ENCODE measurements at regions not wholly inside any gene's neighbourhood (a gene's known extent, or its start where the extent isn't known, plus 50 kb on each side); places are given as distances from the start of the nearest gene placed in this dataset.

- Histone ChIP-seq H4K20me1 (ENCODE audit: control insufficient read depth, insufficient read depth, insufficient read length) (no peaks in the 10 kb centered on the region), H2AFZ (ENCODE audit: low read length) (no peak overlapping the region), H3K27me3 (ENCODE audit: insufficient read depth, low read length) (no peaks in the 10 kb centered on the region), H3K56ac (ENCODE audit: insufficient read length, low read depth, low read length) (no peak overlapping the region), H3K4me1 (ENCODE audit: insufficient read depth, low read length) (no peaks in the 10 kb centered on the region), H3K79me1 (ENCODE audit: insufficient read depth, low read depth, low read length, poor library complexity, severe bottlenecking) (no peaks in the 10 kb centered on the region), H2AK5ac (ENCODE audit: insufficient read length, low read length) (no peak overlapping the region), H3K14ac (ENCODE audit: insufficient read depth, low read length) (no peak overlapping the region), H3K9ac (ENCODE audit: extremely low read depth, insufficient read length, low read length) (no peak overlapping the region), H4K91ac (ENCODE audit: insufficient read length, low read depth, low read length) (no peak overlapping the region), H3K9me3 (ENCODE audit: control insufficient read depth, low read depth, low read length) (no peaks in the 10 kb centered on the region), H3K27ac (ENCODE audit: insufficient read length, low read depth, low read length) (no peak overlapping the region), H2BK5ac (ENCODE audit: insufficient read length, low read length) (no peak overlapping the region), H3K18ac (ENCODE audit: insufficient read length, low read depth, low read length) (no peak overlapping the region), H2BK15ac (ENCODE audit: low read depth, low read length) (no peak overlapping the region), H3K4me2 (ENCODE audit: insufficient read depth, insufficient read length, low read length) (no peak overlapping the region), H2BK20ac (ENCODE audit: low read depth, low read length, poor library complexity, severe bottlenecking) (no peak overlapping the region), H4K5ac (ENCODE audit: insufficient read length, low read depth, low read length) (no peak overlapping the region), H2BK12ac (ENCODE audit: insufficient read length, low read depth, low read length) (no peak overlapping the region), H4K8ac (replicated peaks; ENCODE audit: insufficient read length, low read depth, low read length) (no peak overlapping the region), H3K23ac (ENCODE audit: insufficient read length, low read depth, low read length) (no peak overlapping the region), H3T11ph (ENCODE audit: low read length) (no peak overlapping the region), H2BK120ac (ENCODE audit: low read depth, low read length, poor library complexity, severe bottlenecking) (no peak overlapping the region), H3K23me2 (ENCODE audit: insufficient read length, low read depth, low read length, poor library complexity, severe bottlenecking) (no peaks in the 10 kb centered on the region), H3K4ac (ENCODE audit: low read depth, low read length) (no peak overlapping the region), H3K79me2 (ENCODE audit: insufficient read depth, low read length) (no peaks in the 10 kb centered on the region)
- Mint-ChIP-seq H3K27ac (no peak overlapping the region), H3K9me3 (peaks cover 10% of the 10 kb centered on the region in 2 experiments; a peak in 4 of 5 replicates), H3K36me3 (ENCODE audit: insufficient read depth in 1 of 3, low read depth in 3 of 3) (peaks cover 0 to 5% (median 1%) of the 10 kb centered on the region in 3 experiments; a peak in 3 of 7 replicates), H3K4me3 (no peak overlapping the region), H3K4me1 (no peaks in the 10 kb centered on the region), H3K27me3 (ENCODE audit: low read depth) (peaks cover 2% of the 10 kb centered on the region; the same call in 1 of the 2 replicates)
- TF ChIP-seq, protein P1, sequence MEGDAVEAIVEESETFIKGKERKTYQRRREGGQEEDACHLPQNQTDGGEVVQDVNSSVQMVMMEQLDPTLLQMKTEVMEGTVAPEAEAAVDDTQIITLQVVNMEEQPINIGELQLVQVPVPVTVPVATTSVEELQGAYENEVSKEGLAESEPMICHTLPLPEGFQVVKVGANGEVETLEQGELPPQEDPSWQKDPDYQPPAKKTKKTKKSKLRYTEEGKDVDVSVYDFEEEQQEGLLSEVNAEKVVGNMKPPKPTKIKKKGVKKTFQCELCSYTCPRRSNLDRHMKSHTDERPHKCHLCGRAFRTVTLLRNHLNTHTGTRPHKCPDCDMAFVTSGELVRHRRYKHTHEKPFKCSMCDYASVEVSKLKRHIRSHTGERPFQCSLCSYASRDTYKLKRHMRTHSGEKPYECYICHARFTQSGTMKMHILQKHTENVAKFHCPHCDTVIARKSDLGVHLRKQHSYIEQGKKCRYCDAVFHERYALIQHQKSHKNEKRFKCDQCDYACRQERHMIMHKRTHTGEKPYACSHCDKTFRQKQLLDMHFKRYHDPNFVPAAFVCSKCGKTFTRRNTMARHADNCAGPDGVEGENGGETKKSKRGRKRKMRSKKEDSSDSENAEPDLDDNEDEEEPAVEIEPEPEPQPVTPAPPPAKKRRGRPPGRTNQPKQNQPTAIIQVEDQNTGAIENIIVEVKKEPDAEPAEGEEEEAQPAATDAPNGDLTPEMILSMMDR (conservative IDR thresholded peaks at IDR 0.05): no peak
- DNase-seq: no peak
- WGBS (ENCODE audit: extremely low coverage, insufficient read length, low lambda C conversion rate): no CpG with 5 or more reads among the region's 2 CpGs
Measured at GRCh38 chr6:9178071-9178470, 742.7 kb upstream of the SLC35B3 start.

All from H9 (cell line).